A549 (cell line): ENCODE measurements at regions not wholly inside any gene's neighbourhood (a gene's known extent, or its start where the extent isn't known, plus 50 kb on each side); places are given as distances from the start of the nearest gene placed in this dataset.

Source experiments
- ATAC-seq, 2 experiments: fragments of 200-7000 bp in 1 of 2; fragments of >200 bp in 1 of 2; cut with Nextera tagmentation in 1 of 2; cut with Tn5 transposase in 1 of 2; 3 replicates each; pipeline versions ENCODE4 v1.8.0 to v1.9.1; 2018 to 2020; ENCODE audit warnings: mild to moderate bottlenecking in 1 of 2, moderate library complexity in 1 of 2
- CTCF ChIA-PET: fragments of 300-600 bp; sonication (Branson Sonifier 250); formaldehyde crosslinking; extraction: SDS; loops from one replicate; lab custom pipeline; 2021; ENCODE audit warnings: antibody characterized with exemption, inconsistent platforms; lab: Yijun Ruan, JAX
- POLR2A ChIA-PET: fragments of 350-600 bp; formaldehyde crosslinking; extraction: SDS; loops from one replicate; lab custom pipeline; 2021; ENCODE audit warnings: antibody characterized with exemption, inconsistent platforms; lab: Yijun Ruan, JAX
- DNase-seq, 2 experiments: peaks; one replicate each; pipeline versions ENCODE4 v3.0.0 to v3.0.0-alpha.2; 2011 to 2016; ENCODE audit warnings: low read depth in 1 of 2, low spot score in 1 of 2
- FAIRE-seq: peaks from 2 replicates; lab custom pipeline; 2011; peaks lifted over from hg19 to GRCh38; lab: Jason Lieb, UNC
- H3K27ac ChIP-seq, 2 experiments: fragments of >200 bp; sonication (Bioruptor Twin); formaldehyde crosslinking; 3 replicates each; pipeline ENCODE4 v1.5.1; 2016 to 2017
- H3K4me1 ChIP-seq: fragments of >200 bp; sonication (Bioruptor Twin); formaldehyde crosslinking; 3 replicates; pipeline ENCODE4 v1.6.1; 2016
- H3K4me2 ChIP-seq: fragments of >200 bp; sonication (Bioruptor Twin); formaldehyde crosslinking; 3 replicates; pipeline ENCODE4 v1.6.1; 2016
- H3K4me3 ChIP-seq: fragments of >200 bp; sonication (Bioruptor Twin); formaldehyde crosslinking; 3 replicates; pipeline ENCODE4 v1.5.1; 2016
- H3K9me3 ChIP-seq: fragments of >200 bp; sonication (Bioruptor Twin); formaldehyde crosslinking; 3 replicates; pipeline ENCODE4 v1.6.1; 2016
- BCL3 ChIP-seq: fragments of >200 bp; sonication (Bioruptor Twin); formaldehyde crosslinking; IDR thresholded peaks from 3 replicates; pipeline ENCODE4 v1.6.1; 2016
- BHLHE40 ChIP-seq: IDR thresholded peaks from 2 replicates; pipeline ENCODE4 v1.6.1; 2012; ENCODE audit warnings: low read depth, low read length, inconsistent platforms
- E2F6 ChIP-seq: IDR thresholded peaks from 2 replicates; pipeline ENCODE4 v1.6.1; 2012; ENCODE audit warnings: low read depth, borderline replicate concordance
- EHMT2 ChIP-seq: fragments of 200-600 bp; sonication (generic); IDR thresholded peaks from 2 replicates; pipeline ENCODE4 v1.6.1; 2016; ENCODE audit warnings: antibody characterized with exemption, low read depth, mild to moderate bottlenecking, moderate library complexity
- ELK1 ChIP-seq: fragments of 150-350 bp; IDR thresholded peaks from 2 replicates; pipeline ENCODE4 v1.6.1; 2014; ENCODE audit warnings: low read depth, mild to moderate bottlenecking, low read length
- FOSB ChIP-seq: fragments of 250-450 bp; sonication (Bioruptor Pico); IDR thresholded peaks from 2 replicates; pipeline ENCODE4 v1.5.0; 2020; ENCODE audit warnings: mild to moderate bottlenecking, moderate library complexity
- FOXS1 ChIP-seq: fragments of 250-450 bp; sonication (Bioruptor Pico); IDR thresholded peaks from 2 replicates; pipeline ENCODE4 v1.5.0; 2020; ENCODE audit warnings: mild to moderate bottlenecking, moderate library complexity
- GATA3 ChIP-seq: IDR thresholded peaks from 2 replicates; pipeline ENCODE4 v1.6.1; 2012; ENCODE audit warnings: borderline replicate concordance
- HEYL ChIP-seq: fragments of 250-450 bp; sonication (Bioruptor Pico); IDR thresholded peaks from 2 replicates; pipeline ENCODE4 v1.8.0; 2021; ENCODE audit warnings: mild to moderate bottlenecking, moderate library complexity
- JUN ChIP-seq, 2 experiments: fragments of >200 bp; sonication (Bioruptor Twin); formaldehyde crosslinking; IDR thresholded peaks; 2 replicates in 1 of 2; 3 replicates in 1 of 2; pipeline ENCODE4 v1.6.1; 2016 to 2017
- KDM5A ChIP-seq: fragments of 200-600 bp; sonication (generic); IDR thresholded peaks from 2 replicates; pipeline ENCODE4 v1.6.1; 2016; ENCODE audit warnings: antibody characterized with exemption, mild to moderate bottlenecking
- NFE2L2 ChIP-seq: fragments of 150-350 bp; conservative IDR thresholded peaks from 2 replicates; pipeline ENCODE4 v1.6.1; 2014; ENCODE audit warnings: low read length
- NR3C1 ChIP-seq: fragments of >200 bp; sonication (Bioruptor Twin); formaldehyde crosslinking; IDR thresholded peaks from 3 replicates; pipeline ENCODE4 v1.6.1; 2017
- PBX3 ChIP-seq: IDR thresholded peaks from 2 replicates; pipeline ENCODE4 v1.6.1; 2012
- PHF8 ChIP-seq: fragments of 200-600 bp; sonication (generic); IDR thresholded peaks from 2 replicates; pipeline ENCODE4 v1.6.1; 2016; ENCODE audit warnings: low read depth, mild to moderate bottlenecking, antibody characterized with exemption, moderate library complexity, borderline replicate concordance
- POLR2A ChIP-seq: IDR thresholded peaks from 2 replicates; pipeline ENCODE4 v1.6.1; 2012; ENCODE audit warnings: mild to moderate bottlenecking, low read length
- RAD21 ChIP-seq, 2 experiments: fragments of >200 bp in 1 of 2; sonication (Bioruptor Twin) in 1 of 2; formaldehyde crosslinking in 1 of 2; IDR thresholded peaks in 1 of 2; conservative IDR thresholded peaks in 1 of 2; 2 replicates in 1 of 2; 3 replicates in 1 of 2; pipeline ENCODE4 v1.6.1; 2012 to 2018; ENCODE audit warnings: inconsistent platforms in 1 of 2
- RFX5 ChIP-seq: fragments of 450-650 bp; IDR thresholded peaks from 2 replicates; pipeline ENCODE4 v1.7.1; 2014; ENCODE audit warnings: antibody characterized with exemption, mild to moderate bottlenecking, moderate library complexity
- RNF2 ChIP-seq: fragments of 200-600 bp; sonication (generic); IDR thresholded peaks from 2 replicates; pipeline ENCODE4 v1.6.1; 2016; ENCODE audit warnings: low read depth, mild to moderate bottlenecking, antibody characterized with exemption, moderate library complexity, borderline replicate concordance
- SMC3 ChIP-seq: fragments of >200 bp; sonication (Bioruptor Twin); formaldehyde crosslinking; IDR thresholded peaks from 3 replicates; pipeline ENCODE4 v1.6.1; 2018; ENCODE audit warnings: inconsistent platforms
- ZFP36 ChIP-seq: fragments of 450-650 bp; IDR thresholded peaks from 2 replicates; pipeline ENCODE4 v1.6.1; 2014; ENCODE audit warnings: borderline replicate concordance; ENCODE audit not compliant: partially characterized antibody
- WGBS: methylation state at CpG from one replicate; pipeline ENCODE4 v1.1.6; 2017; ENCODE audit errors: missing lambda C conversion rate; 5-methylcytosine and 5-hydroxymethylcytosine counted together
- TF ChIP-seq, protein P1 (sequence below): fragments of 450-650 bp; IDR thresholded peaks from 2 replicates; pipeline ENCODE4 v1.6.1; 2014; ENCODE audit warnings: antibody characterized with exemption
- TF ChIP-seq, protein P2 (sequence below): fragments of 200-600 bp; sonication (generic); IDR thresholded peaks from 2 replicates; pipeline ENCODE4 v1.6.1; 2016; ENCODE audit warnings: antibody characterized with exemption, mild to moderate bottlenecking, moderate library complexity
- TF ChIP-seq, protein P3 (sequence below): IDR thresholded peaks from 2 replicates; pipeline ENCODE4 v1.6.1; 2012
- TF ChIP-seq, protein P4 (sequence below): fragments of 250-450 bp; sonication (Bioruptor Pico); IDR thresholded peaks from 2 replicates; pipeline ENCODE4 v1.5.0; 2020; ENCODE audit warnings: low read depth, mild to moderate bottlenecking, moderate library complexity

DNA sequence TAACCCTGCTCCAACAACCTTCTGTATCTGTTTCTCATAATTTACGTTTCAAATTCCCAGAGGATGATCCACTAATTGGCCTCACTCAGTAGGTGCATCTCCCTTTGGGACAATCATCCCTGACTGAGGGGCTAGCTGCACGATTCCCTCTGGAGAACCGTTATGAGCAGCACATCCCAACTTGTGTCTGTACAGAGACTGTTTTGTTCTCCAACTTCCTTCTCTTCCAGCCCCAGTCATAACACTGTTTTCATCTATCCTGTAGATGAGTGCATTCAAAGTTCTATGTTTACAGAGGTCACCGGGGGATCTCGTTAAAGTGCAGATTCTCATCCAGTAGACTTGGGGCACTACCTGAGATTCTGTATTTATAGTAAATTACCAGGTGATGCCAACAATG lies 187.2 kb downstream of the REEP3 start:
- no peak for TF ChIP-seq PBX3
- no peak for TF ChIP-seq E2F6
- no peak for TF ChIP-seq GATA3
- TF ChIP-seq RAD21 (conservative IDR thresholded peaks at IDR 0.05 in 1 of 2, IDR thresholded peaks at IDR 0.05 in 1 of 2) = no peak
- TF ChIP-seq, protein P1, sequence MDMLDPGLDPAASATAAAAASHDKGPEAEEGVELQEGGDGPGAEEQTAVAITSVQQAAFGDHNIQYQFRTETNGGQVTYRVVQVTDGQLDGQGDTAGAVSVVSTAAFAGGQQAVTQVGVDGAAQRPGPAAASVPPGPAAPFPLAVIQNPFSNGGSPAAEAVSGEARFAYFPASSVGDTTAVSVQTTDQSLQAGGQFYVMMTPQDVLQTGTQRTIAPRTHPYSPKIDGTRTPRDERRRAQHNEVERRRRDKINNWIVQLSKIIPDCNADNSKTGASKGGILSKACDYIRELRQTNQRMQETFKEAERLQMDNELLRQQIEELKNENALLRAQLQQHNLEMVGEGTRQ = no peak
- no peak for TF ChIP-seq HEYL (CRISPR knock-in tag)
- TF ChIP-seq EHMT2 = no peak
- no peak for TF ChIP-seq PHF8
- no peak for TF ChIP-seq FOSB
- TF ChIP-seq, protein P2, sequence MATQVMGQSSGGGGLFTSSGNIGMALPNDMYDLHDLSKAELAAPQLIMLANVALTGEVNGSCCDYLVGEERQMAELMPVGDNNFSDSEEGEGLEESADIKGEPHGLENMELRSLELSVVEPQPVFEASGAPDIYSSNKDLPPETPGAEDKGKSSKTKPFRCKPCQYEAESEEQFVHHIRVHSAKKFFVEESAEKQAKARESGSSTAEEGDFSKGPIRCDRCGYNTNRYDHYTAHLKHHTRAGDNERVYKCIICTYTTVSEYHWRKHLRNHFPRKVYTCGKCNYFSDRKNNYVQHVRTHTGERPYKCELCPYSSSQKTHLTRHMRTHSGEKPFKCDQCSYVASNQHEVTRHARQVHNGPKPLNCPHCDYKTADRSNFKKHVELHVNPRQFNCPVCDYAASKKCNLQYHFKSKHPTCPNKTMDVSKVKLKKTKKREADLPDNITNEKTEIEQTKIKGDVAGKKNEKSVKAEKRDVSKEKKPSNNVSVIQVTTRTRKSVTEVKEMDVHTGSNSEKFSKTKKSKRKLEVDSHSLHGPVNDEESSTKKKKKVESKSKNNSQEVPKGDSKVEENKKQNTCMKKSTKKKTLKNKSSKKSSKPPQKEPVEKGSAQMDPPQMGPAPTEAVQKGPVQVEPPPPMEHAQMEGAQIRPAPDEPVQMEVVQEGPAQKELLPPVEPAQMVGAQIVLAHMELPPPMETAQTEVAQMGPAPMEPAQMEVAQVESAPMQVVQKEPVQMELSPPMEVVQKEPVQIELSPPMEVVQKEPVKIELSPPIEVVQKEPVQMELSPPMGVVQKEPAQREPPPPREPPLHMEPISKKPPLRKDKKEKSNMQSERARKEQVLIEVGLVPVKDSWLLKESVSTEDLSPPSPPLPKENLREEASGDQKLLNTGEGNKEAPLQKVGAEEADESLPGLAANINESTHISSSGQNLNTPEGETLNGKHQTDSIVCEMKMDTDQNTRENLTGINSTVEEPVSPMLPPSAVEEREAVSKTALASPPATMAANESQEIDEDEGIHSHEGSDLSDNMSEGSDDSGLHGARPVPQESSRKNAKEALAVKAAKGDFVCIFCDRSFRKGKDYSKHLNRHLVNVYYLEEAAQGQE = no peak
- peaks cover 45% of the 10 kb centered on the region for H3K4me1 ChIP-seq
- ATAC-seq (no peak), DNase-seq (no peak), FAIRE-seq (no peak)
- 55% methylated on average over 5 of the region's 5 CpGs for WGBS
- no peaks in the 10 kb centered on the region for H3K9me3 ChIP-seq
- no peak overlapping the region for H3K4me2 ChIP-seq
- POLR2A ChIA-PET = no interaction called here
- H3K27ac ChIP-seq = peak overlapping the region; percentile 42 to 48; a peak in 4 of 6 replicates
- H3K4me3 ChIP-seq = no peak overlapping the region
- CTCF ChIA-PET = interaction anchor here (1.0 to 13.0 kb wide), 5 partner anchors 11 to 542 kb away, joined by 3 to 85 read pairs (median 9); no protein-coding TSS in a partner anchor

- ChIA-PET POLR2A (no interaction called here), CTCF (interaction anchor here (1.3 to 3.3 kb wide), 4 partner anchors 9 to 544 kb away, joined by 3 to 22 read pairs (median 12); no protein-coding TSS in a partner anchor)
- Histone ChIP-seq H3K4me1 (peaks cover 51% of the 10 kb centered on the region), H3K4me2 (peak overlapping the region; percentile 70; the same call in 1 of the 3 replicates), H3K9me3 (no peaks in the 10 kb centered on the region), H3K27ac (peak overlapping the region; percentile 57 to 74), H3K4me3 (no peak overlapping the region)
- TF ChIP-seq JUN (IDR thresholded peaks at IDR 0.05) = no peak
- TF ChIP-seq RFX5 = no peak
- TF ChIP-seq, protein P3, sequence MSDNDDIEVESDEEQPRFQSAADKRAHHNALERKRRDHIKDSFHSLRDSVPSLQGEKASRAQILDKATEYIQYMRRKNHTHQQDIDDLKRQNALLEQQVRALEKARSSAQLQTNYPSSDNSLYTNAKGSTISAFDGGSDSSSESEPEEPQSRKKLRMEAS = no peak
- no peak for TF ChIP-seq BCL3
- no peak for TF ChIP-seq ZFP36
- no peak for TF ChIP-seq POLR2A
- TF ChIP-seq ELK1 = no peak
- TF ChIP-seq, protein P4, sequence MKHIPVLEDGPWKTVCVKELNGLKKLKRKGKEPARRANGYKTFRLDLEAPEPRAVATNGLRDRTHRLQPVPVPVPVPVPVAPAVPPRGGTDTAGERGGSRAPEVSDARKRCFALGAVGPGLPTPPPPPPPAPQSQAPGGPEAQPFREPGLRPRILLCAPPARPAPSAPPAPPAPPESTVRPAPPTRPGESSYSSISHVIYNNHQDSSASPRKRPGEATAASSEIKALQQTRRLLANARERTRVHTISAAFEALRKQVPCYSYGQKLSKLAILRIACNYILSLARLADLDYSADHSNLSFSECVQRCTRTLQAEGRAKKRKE (CRISPR knock-in tag) = no peak
- TF ChIP-seq PBX3 = no peak
- no peak for TF ChIP-seq NFE2L2
- TF ChIP-seq BHLHE40 = no peak
- no peak for TF ChIP-seq RNF2
- TF ChIP-seq SMC3 = no peak
- TF ChIP-seq FOXS1 (CRISPR knock-in tag) = no peak
- TF ChIP-seq E2F6 = no peak
- TF ChIP-seq NR3C1 = no peak
- no peak for TF ChIP-seq KDM5A
- no peak for FAIRE-seq
- ATAC-seq = no peak
- DNase-seq = no peak
These were observed 189.5 kb downstream of the REEP3 start for GRCh38 chr10:63710703-63711102.
